Psoas muscle (tissue), 7 donors: ENCODE measurements at regions not wholly inside any gene's neighbourhood (a gene's known extent, or its start where the extent isn't known, plus 50 kb on each side); places are given as distances from the start of the nearest gene placed in this dataset.

Experiments used
- ATAC-seq, 4 donors: fragments of 200-7000 bp; cut with Tn5 transposase; one replicate each; pipeline ENCODE4 v1.9.1; 2020; ENCODE audit warnings: moderate library complexity in 3 of 4, mild to moderate bottlenecking in 2 of 4
- DNase-seq, 2 donors: peaks; one replicate each; pipeline ENCODE4 v3.0.0-alpha.2; 2020
- H3K27ac ChIP-seq: fragments of 200-600 bp; one replicate; pipeline ENCODE4 v1.8.0; 2022
- H3K27me3 ChIP-seq, 3 donors: fragments of 200-600 bp in 1 of 3; one replicate each; pipeline versions ENCODE4 v1.6.1 to v1.8.0; 2013 to 2022; ENCODE audit warnings: low read length in 2 of 3, mild to moderate bottlenecking in 2 of 3, moderate library complexity in 1 of 3; ENCODE audit not compliant: insufficient read depth in 3 of 3
- H3K36me3 ChIP-seq, 2 donors: fragments of 200-600 bp in 1 of 2; one replicate each; pipeline versions ENCODE4 v1.6.1 to v1.8.0; 2013 to 2022; ENCODE audit warnings: low read depth in 1 of 2, mild to moderate bottlenecking in 1 of 2, moderate library complexity in 1 of 2; ENCODE audit not compliant: insufficient read depth in 1 of 2
- H3K4me1 ChIP-seq: fragments of 200-600 bp; one replicate; pipeline ENCODE4 v1.8.0; 2022
- H3K4me3 ChIP-seq: fragments of 200-600 bp; one replicate; pipeline ENCODE4 v1.8.0; 2022; ENCODE audit warnings: mild to moderate bottlenecking
- H3K9me3 ChIP-seq: fragments of 200-600 bp; one replicate; pipeline ENCODE4 v1.8.0; 2022
- WGBS, 3 donors: extraction: QIAGEN DNeasy Blood & Tissue Kit; methylation state at CpG; one replicate each; pipeline versions ENCODE4 v1.1.6 to v1.1.7; 2013; 5-methylcytosine and 5-hydroxymethylcytosine counted together
- intact Hi-C, 2 donors: fragments of 100-400 bp; cut with DNase I; formaldehyde crosslinking; loops; one replicate each; pipeline versions ENCODE4 v1.11.0 to v1.14.2; 2022
- TF ChIP-seq, protein P1 (sequence below): fragments of 200-600 bp; IDR thresholded peaks from one replicate; pipeline ENCODE4 v1.8.0; 2022; ENCODE audit warnings: antibody characterized with exemption
- donor health status: healthy with polysubstance abuse.
- donor health status: DM: no; HTN: no; CAD: no; lungs with moderate emphysema.
- donor health status: Bipolar disorder and iron deficiency.
- donor health status: healthy.
- donor health status: DM: yes; HTN: yes; CAD: no.
- donor health status: DM: no; HTN: no; CAD: no.
- donor health status: DM: yes; HTN: yes; CAD: no.

DNA sequence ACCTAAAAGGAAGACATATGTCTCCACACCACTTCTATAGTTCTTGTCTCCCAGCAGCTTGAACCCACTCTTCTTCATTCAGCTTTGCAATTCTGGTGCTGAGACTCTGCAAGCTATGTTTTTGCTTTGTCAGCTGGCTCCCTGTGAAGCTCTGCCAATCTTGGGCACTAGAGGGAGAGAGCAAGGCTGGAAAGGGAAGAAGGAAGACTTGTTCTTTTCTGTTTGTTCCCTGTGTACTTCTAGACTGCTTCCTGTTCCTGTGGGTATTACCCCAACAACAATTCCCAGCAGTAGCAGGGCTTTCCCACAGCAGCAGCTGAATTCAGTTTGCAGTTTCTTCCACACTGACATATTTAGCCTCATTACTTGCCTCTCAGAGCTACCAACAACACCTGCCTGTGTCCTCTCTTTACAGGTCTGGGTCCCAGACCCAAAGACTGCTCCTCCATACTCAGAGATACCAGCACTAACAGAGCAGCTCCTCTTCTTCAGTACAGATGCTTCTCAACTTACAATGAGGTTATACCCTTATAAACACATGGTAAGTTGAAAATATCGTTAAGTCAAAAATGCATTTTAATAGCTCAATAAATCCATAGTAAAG, 275.2 kb upstream of the NEGR1 start:
- WGBS, 3 donors: 79 to 81% (median 79%) methylated on average over 1 of the region's 1 CpG
- intact Hi-C loops: no loop called here
- H3K27ac ChIP-seq: no peak overlapping the region
- H3K9me3 ChIP-seq: no peaks in the 10 kb centered on the region
- H3K27me3 ChIP-seq: no peaks in the 10 kb centered on the region
- H3K4me1 ChIP-seq: no peaks in the 10 kb centered on the region
- DNase-seq: no peak
- no peak for ATAC-seq
- TF ChIP-seq, protein P1, sequence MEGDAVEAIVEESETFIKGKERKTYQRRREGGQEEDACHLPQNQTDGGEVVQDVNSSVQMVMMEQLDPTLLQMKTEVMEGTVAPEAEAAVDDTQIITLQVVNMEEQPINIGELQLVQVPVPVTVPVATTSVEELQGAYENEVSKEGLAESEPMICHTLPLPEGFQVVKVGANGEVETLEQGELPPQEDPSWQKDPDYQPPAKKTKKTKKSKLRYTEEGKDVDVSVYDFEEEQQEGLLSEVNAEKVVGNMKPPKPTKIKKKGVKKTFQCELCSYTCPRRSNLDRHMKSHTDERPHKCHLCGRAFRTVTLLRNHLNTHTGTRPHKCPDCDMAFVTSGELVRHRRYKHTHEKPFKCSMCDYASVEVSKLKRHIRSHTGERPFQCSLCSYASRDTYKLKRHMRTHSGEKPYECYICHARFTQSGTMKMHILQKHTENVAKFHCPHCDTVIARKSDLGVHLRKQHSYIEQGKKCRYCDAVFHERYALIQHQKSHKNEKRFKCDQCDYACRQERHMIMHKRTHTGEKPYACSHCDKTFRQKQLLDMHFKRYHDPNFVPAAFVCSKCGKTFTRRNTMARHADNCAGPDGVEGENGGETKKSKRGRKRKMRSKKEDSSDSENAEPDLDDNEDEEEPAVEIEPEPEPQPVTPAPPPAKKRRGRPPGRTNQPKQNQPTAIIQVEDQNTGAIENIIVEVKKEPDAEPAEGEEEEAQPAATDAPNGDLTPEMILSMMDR: no peak
- no peaks in the 10 kb centered on the region for H3K36me3 ChIP-seq
- H3K4me3 ChIP-seq: no peak overlapping the region

- TF ChIP-seq, protein P1: no peak
- DNase-seq (no peak), ATAC-seq (no peak)
- H3K27me3 ChIP-seq: no peaks in the 10 kb centered on the region
- H3K36me3 ChIP-seq: no peaks in the 10 kb centered on the region
- intact Hi-C loops: no loop called here
- 45 to 64% (median 56%) methylated on average over 1 of the region's 1 CpG for WGBS, 3 donors
- no peaks in the 10 kb centered on the region for H3K4me1 ChIP-seq
- no peak overlapping the region for H3K27ac ChIP-seq
- H3K4me3 ChIP-seq: no peak overlapping the region
- no peaks in the 10 kb centered on the region for H3K9me3 ChIP-seq
Observed at GRCh38 chr1:72547412-72547811, 265.1 kb upstream of the NEGR1 start.

DNA sequence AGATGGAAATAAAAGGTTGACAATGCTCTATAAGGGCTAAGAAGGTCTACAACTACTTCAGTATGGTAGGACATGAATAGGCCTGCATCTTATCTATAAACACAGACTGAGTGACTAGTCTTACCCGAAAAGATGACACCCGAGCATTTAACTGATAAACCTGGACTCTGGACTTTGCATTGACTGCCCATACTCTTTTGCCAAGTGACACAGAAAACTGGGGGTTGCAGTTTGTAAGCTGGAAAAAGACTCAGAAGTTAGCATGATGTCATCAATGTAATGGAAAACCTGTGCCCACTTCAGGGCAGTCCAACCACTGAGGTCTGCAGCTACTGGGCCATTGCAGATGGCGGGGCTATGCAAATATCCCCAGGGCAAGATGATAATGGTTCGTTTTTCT, 258.3 kb upstream of the NEGR1 start:
- DNase-seq (no peak), ATAC-seq (no peak)
- intact Hi-C loops: no loop called here
- TF ChIP-seq, protein P1: no peak
- 75 to 78% (median 78%) methylated on average over 4 of the region's 4 CpGs for WGBS, 3 donors
- H3K4me1 ChIP-seq: no peaks in the 10 kb centered on the region
- no peaks in the 10 kb centered on the region for H3K9me3 ChIP-seq
- H3K27ac ChIP-seq: no peak overlapping the region
- no peaks in the 10 kb centered on the region for H3K36me3 ChIP-seq
- H3K4me3 ChIP-seq: no peak overlapping the region
- no peaks in the 10 kb centered on the region for H3K27me3 ChIP-seq

DNA sequence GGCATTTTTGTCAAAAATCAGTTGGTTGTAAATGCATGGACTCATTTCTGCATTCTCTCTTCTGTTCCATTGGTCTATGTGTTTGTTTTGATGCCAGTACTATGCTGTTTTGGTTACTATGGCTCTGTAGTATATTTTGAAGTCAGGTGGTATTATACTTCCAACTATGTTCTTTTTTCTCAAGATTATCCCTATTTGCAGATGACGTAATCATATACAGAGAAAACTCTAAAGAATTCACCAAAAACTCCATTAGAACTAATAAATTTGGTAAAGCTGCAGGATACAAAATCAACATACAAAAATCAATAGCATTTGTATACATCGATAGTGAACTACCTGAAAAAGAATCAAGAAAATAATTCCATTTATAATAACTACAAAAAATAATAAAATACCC, 253.1 kb upstream of the NEGR1 start:
- ATAC-seq: no peak

More for the DNA sequence above, 253.1 kb upstream of the NEGR1 start:
- Histone ChIP-seq H3K4me3 (no peak overlapping the region), H3K27ac (no peak overlapping the region), H3K36me3 (no peaks in the 10 kb centered on the region), H3K4me1 (no peaks in the 10 kb centered on the region), H3K27me3 (no peaks in the 10 kb centered on the region), H3K9me3 (no peaks in the 10 kb centered on the region)
- TF ChIP-seq, protein P1: no peak
- WGBS, 3 donors: 76 to 87% (median 77%) methylated on average over 2 of the region's 2 CpGs
- intact Hi-C loops: no loop called here
- no peak for DNase-seq
